GM12878 (cell line): ENCODE measurements at regions not wholly inside any gene's neighbourhood (a gene's known extent, or its start where the extent isn't known, plus 50 kb on each side); places are given as distances from the start of the nearest gene placed in this dataset.
"Not testable (repeated sequence)": the region's sequence is repeated elsewhere in the genome, so short reads cannot be mapped to it uniquely, and the experiment has no call there.

Source experiments
- ATAC-seq: fragments of 200-7000 bp; cut with Tn5 transposase; 3 replicates; pipeline ENCODE4 v1.9.1; 2020; ENCODE audit warnings: mild to moderate bottlenecking, moderate library complexity
- BruUV-seq: library from RNA; stranded (reverse); fragments of 400-500 nt; replicated peaks from 2 replicates; lab custom pipeline; 2021; lab: Mats Ljungman, UMichigan
- CTCF ChIA-PET: fragments of 300-600 bp; sonication (Branson Sonifier 250); formaldehyde crosslinking; extraction: SDS; loops from one replicate; lab custom pipeline; 2021; ENCODE audit warnings: inconsistent platforms; lab: Yijun Ruan, JAX
- POLR2A ChIA-PET: fragments of 350-600 bp; formaldehyde crosslinking; extraction: SDS; loops from one replicate; lab custom pipeline; 2021; ENCODE audit warnings: inconsistent platforms; lab: Charles Lee
- RAD21 ChIA-PET: fragments of 300-600 bp; sonication (Branson Sonifier 250); formaldehyde crosslinking; loops from one replicate; lab custom pipeline; 2023; ENCODE audit warnings: antibody characterized with exemption; ENCODE audit not compliant: unreplicated experiment; lab: Charles Lee
- SMC1A ChIA-PET: fragments of 300-600 bp; sonication (Branson Sonifier 250); formaldehyde crosslinking; loops from one replicate; lab custom pipeline; 2023; ENCODE audit not compliant: unreplicated experiment, uncharacterized antibody; lab: Charles Lee
- DNase-seq: peaks from one replicate; pipeline ENCODE4 v3.0.0-alpha.2; 2011; ENCODE audit warnings: low read depth, low spot score
- FAIRE-seq: peaks from 3 replicates; lab custom pipeline; 2011; peaks lifted over from hg19 to GRCh38; lab: Jason Lieb, UNC
- H2AFZ ChIP-seq: 2 replicates; pipeline ENCODE4 v1.6.0; 2011; ENCODE audit warnings: low read depth, low read length, control low read depth; ENCODE audit not compliant: control insufficient read depth
- H3K27ac ChIP-seq: 2 replicates; pipeline ENCODE4 v1.5.1; 2011; ENCODE audit warnings: control low read depth; ENCODE audit not compliant: control insufficient read depth, insufficient read depth
- H3K27me3 ChIP-seq, 2 experiments: replicated peaks in 1 of 2; 2 replicates each; pipeline versions ENCODE4 v1.6.0 to v1.6.1; 2011; ENCODE audit warnings: low read length in 1 of 2; ENCODE audit not compliant: control insufficient read depth in 2 of 2, insufficient read depth in 2 of 2
- H3K36me3 ChIP-seq, 2 experiments: 2 replicates each; pipeline ENCODE4 v1.5.1; 2011; ENCODE audit warnings: low read length in 1 of 2; ENCODE audit not compliant: control insufficient read depth in 2 of 2, insufficient read depth in 2 of 2
- H3K4me1 ChIP-seq: 2 replicates; pipeline ENCODE4 v1.6.1; 2011; ENCODE audit warnings: mild to moderate bottlenecking, low read length, moderate library complexity, mixed read lengths; ENCODE audit not compliant: control insufficient read depth, insufficient read depth
- H3K4me2 ChIP-seq: 2 replicates; pipeline ENCODE4 v1.6.0; 2011; ENCODE audit warnings: control low read depth; ENCODE audit not compliant: control insufficient read depth, insufficient read depth
- H3K4me3 ChIP-seq: fragments of 200-600 bp; sonication (generic); 2 replicates; pipeline ENCODE4 v1.5.1; 2016
- H3K79me2 ChIP-seq: 2 replicates; pipeline ENCODE4 v1.6.0; 2011; ENCODE audit warnings: low read length; ENCODE audit not compliant: control insufficient read depth, insufficient read depth
- H3K9ac ChIP-seq: 2 replicates; pipeline ENCODE4 v1.8.0; 2011; ENCODE audit warnings: low read length, control low read depth, mixed read lengths; ENCODE audit not compliant: control insufficient read depth, insufficient read depth
- H3K9me3 ChIP-seq: replicated peaks from 3 replicates; pipeline ENCODE4 v1.5.1; 2011; ENCODE audit warnings: mild to moderate bottlenecking, low read length; ENCODE audit not compliant: control insufficient read depth, insufficient read depth
- H4K20me1 ChIP-seq: 2 replicates; pipeline ENCODE4 v1.6.0; 2011; ENCODE audit not compliant: control insufficient read depth, insufficient read depth
- WGBS: methylation state at CpG from one replicate; pipeline ENCODE4 v1.1.6; 2016; ENCODE audit warnings: low lambda C conversion rate; ENCODE audit not compliant: insufficient replicate concordance, insufficient coverage; ENCODE audit errors: missing lambda C conversion rate; 5-methylcytosine and 5-hydroxymethylcytosine counted together
- in situ Hi-C: fragments of 300-500 bp; cut with MboI; formaldehyde crosslinking; loops from 9 replicates; pipeline ENCODE4 v1.14.3; 2018; ENCODE audit warnings: mixed read lengths
- intact Hi-C: fragments of 100-400 bp; cut with micrococcal nuclease; formaldehyde crosslinking; loops from one replicate; pipeline ENCODE4 v1.14.2; 2022; ENCODE audit not compliant: unreplicated experiment

GRCh38 chr4:9073371-9073770 lies 96.8 kb upstream of the FAM90A26 start:
- DNase-seq, RAD21 ChIA-PET, H4K20me1 ChIP-seq, H2AFZ ChIP-seq, ATAC-seq, FAIRE-seq, POLR2A ChIA-PET, H3K36me3 ChIP-seq, intact Hi-C loops, H3K79me2 ChIP-seq, H3K27ac ChIP-seq, H3K4me2 ChIP-seq, H3K4me3 ChIP-seq, H3K9me3 ChIP-seq, BruUV-seq, SMC1A ChIA-PET, H3K27me3 ChIP-seq, CTCF ChIA-PET, in situ Hi-C loops, H3K9ac ChIP-seq, H3K4me1 ChIP-seq: not testable (repeated sequence)
- WGBS: 11% methylated on average over 6 of the region's 6 CpGs

- RAD21 ChIA-PET, in situ Hi-C loops, H3K79me2 ChIP-seq, H3K4me3 ChIP-seq, H4K20me1 ChIP-seq, H3K36me3 ChIP-seq, H3K27me3 ChIP-seq, H3K9me3 ChIP-seq, H3K9ac ChIP-seq, DNase-seq, ATAC-seq, POLR2A ChIA-PET, BruUV-seq, intact Hi-C loops, H3K4me2 ChIP-seq, SMC1A ChIA-PET, CTCF ChIA-PET, H3K27ac ChIP-seq, H2AFZ ChIP-seq, H3K4me1 ChIP-seq, FAIRE-seq: not testable (repeated sequence)
- WGBS: 24% methylated on average over 14 of the region's 14 CpGs
Measured at GRCh38 chr4:9072521-9073220, 97.5 kb upstream of the FAM90A26 start.

GRCh38 chr4:9067923-9068322 lies 102.3 kb upstream of the FAM90A26 start:
- SMC1A ChIA-PET, intact Hi-C loops, ATAC-seq, H3K9me3 ChIP-seq, H3K27me3 ChIP-seq, BruUV-seq, H4K20me1 ChIP-seq, DNase-seq, H3K9ac ChIP-seq, H3K79me2 ChIP-seq, RAD21 ChIA-PET, in situ Hi-C loops, FAIRE-seq, CTCF ChIA-PET, H3K4me2 ChIP-seq, H2AFZ ChIP-seq, H3K27ac ChIP-seq, H3K36me3 ChIP-seq, H3K4me1 ChIP-seq, H3K4me3 ChIP-seq, POLR2A ChIA-PET: not testable (repeated sequence)
- 0% methylated on average over 2 of the region's 2 CpGs for WGBS

- in situ Hi-C loops, H3K9ac ChIP-seq, H2AFZ ChIP-seq, H3K27ac ChIP-seq, BruUV-seq, H4K20me1 ChIP-seq, DNase-seq, H3K9me3 ChIP-seq, ATAC-seq, intact Hi-C loops, CTCF ChIA-PET, SMC1A ChIA-PET, H3K27me3 ChIP-seq, H3K4me1 ChIP-seq, POLR2A ChIA-PET, H3K36me3 ChIP-seq, H3K79me2 ChIP-seq, FAIRE-seq, RAD21 ChIA-PET, H3K4me2 ChIP-seq, H3K4me3 ChIP-seq: not testable (repeated sequence)
- WGBS: 31% methylated on average over 5 of the region's 5 CpGs
Measured at GRCh38 chr4:9063612-9064011, 106.6 kb upstream of the FAM90A26 start.
